SK-N-MC (cell line): ENCODE measurements at regions not wholly inside any gene's neighbourhood (a gene's known extent, or its start where the extent isn't known, plus 50 kb on each side); places are given as distances from the start of the nearest gene placed in this dataset.

Experiments
- DNase-seq: peaks from one replicate; pipeline ENCODE4 v3.0.0-alpha.2; 2011; ENCODE audit warnings: low read depth, low spot score
- H3K27ac ChIP-seq: fragments of 200-600 bp; sonication (generic); 2 replicates; pipeline ENCODE4 v1.5.1; 2016; ENCODE audit warnings: mixed run types
- H3K36me3 ChIP-seq: fragments of 200-600 bp; sonication (generic); 2 replicates; pipeline ENCODE4 v1.6.1; 2017; ENCODE audit warnings: antibody characterized with exemption, low read length, mixed read lengths; ENCODE audit not compliant: insufficient read depth
- H3K4me3 ChIP-seq: fragments of 200-600 bp; sonication (generic); 2 replicates; pipeline ENCODE4 v1.5.1; 2016
- H3K9ac ChIP-seq: fragments of 200-600 bp; sonication (generic); 2 replicates; pipeline ENCODE4 v1.8.0; 2017; ENCODE audit warnings: mixed run types, mixed read lengths; ENCODE audit not compliant: insufficient read length
- H3K9me3 ChIP-seq: fragments of 200-600 bp; sonication (generic); 2 replicates; pipeline ENCODE4 v1.6.1; 2017; ENCODE audit warnings: low read depth, mild to moderate bottlenecking, antibody characterized with exemption, low read length, moderate library complexity, mixed read lengths
- EZH2 ChIP-seq: fragments of 200-600 bp; sonication (generic); IDR thresholded peaks from one replicate; pipeline ENCODE4 v1.6.1; 2017; ENCODE audit warnings: antibody characterized with exemption
- FOXP2 ChIP-seq: optimal IDR thresholded peaks from 2 replicates; pipeline ENCODE3; 2011; ENCODE audit warnings: mild to moderate bottlenecking, moderate library complexity; ENCODE audit not compliant: insufficient read depth; ENCODE audit errors: extremely low read length, control extremely low read depth
- POLR2AphosphoS5 ChIP-seq: IDR thresholded peaks from 2 replicates; pipeline ENCODE4 v1.6.1; 2012; ENCODE audit warnings: mild to moderate bottlenecking, low read depth, low read length, borderline replicate concordance

DNA sequence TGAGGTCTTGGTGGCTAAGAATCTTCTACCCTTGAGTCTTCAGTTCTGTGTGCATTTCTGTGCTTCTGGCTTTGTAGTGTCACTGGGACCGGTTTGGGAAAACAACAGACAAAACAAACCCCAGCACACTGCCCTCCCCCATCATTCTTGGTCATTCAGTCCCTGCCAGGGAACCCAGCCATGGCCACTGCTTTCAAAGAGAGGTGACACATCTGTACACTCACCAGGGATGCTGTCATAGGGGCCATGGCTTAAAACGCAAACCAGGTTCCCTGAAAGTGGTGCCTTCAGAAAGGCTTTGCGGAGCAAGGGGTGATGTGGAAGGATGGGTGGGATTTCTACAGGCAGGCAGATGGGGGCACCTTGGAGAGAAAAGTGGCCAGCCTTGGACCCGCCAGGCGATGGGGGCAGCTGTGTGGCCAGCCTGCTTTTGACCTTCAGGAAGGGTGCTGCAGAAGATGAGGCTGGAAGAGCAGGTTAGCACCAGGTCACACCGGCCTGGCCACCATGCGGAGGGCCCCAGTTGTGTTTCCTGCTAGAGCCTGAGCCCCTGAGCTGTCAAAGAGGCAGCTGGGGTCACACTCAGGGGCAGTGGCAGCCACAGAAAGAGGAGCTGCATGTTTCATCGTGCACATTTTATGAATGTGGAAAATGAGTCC is 101.3 kb downstream of the INHBB start:
- Histone ChIP-seq H3K4me3 (no peak overlapping the region), H3K36me3 (no peaks in the 10 kb centered on the region), H3K27ac (no peak overlapping the region), H3K9me3 (no peaks in the 10 kb centered on the region), H3K9ac (no peak overlapping the region)
- TF ChIP-seq EZH2 (no peak), POLR2AphosphoS5 (no peak), FOXP2 (no peak)
- no peak for DNase-seq

GRCh38 chr2:120448436-120448835 is 102.5 kb downstream of the INHBB start:
- no peak overlapping the region for H3K9ac ChIP-seq
- H3K4me3 ChIP-seq: no peak overlapping the region
- DNase-seq: no peak
- H3K9me3 ChIP-seq: no peaks in the 10 kb centered on the region
- TF ChIP-seq FOXP2 (no peak), POLR2AphosphoS5 (no peak), EZH2 (no peak)
- no peak overlapping the region for H3K27ac ChIP-seq
- no peaks in the 10 kb centered on the region for H3K36me3 ChIP-seq

GRCh38 chr2:120448961-120449810 is 103.2 kb downstream of the INHBB start:
- H3K9ac ChIP-seq: no peak overlapping the region
- no peak overlapping the region for H3K27ac ChIP-seq
- no peak overlapping the region for H3K4me3 ChIP-seq
- DNase-seq: no peak
- no peaks in the 10 kb centered on the region for H3K9me3 ChIP-seq
- TF ChIP-seq FOXP2 (no peak), EZH2 (no peak)
- H3K36me3 ChIP-seq: no peaks in the 10 kb centered on the region

DNA sequence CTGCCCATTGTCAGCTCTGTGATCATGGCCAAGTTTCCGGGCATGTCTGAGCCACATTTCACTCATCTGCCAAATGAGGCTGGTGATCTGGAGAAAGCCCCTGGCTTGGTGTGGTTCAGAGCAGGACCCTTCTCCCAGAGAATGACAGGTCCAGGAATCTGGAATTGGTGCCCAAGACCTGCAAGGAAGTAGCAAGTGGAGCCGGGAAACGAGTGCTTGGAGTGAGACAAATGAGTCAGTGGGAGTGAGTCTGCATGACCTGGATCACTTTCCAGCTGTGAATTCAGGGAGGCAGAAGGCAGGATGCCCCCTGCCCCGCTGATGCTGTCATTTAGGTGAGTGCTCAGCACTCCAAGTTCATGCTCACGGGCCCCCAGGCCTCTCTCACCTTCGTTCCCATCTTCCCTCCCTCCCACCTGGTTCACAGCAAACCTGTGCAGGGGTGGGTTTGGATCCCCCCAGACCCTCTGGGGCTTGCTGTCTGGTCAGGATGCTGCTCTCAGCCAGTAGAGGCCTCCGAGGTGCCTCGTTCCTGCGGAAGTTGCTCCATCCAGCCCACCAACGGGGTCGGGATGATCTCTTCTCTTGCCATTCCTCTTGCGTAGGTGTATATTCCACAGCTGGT is 104.4 kb downstream of the INHBB start:
- no peak for DNase-seq
- Histone ChIP-seq H3K4me3 (no peak overlapping the region), H3K9ac (no peak overlapping the region), H3K9me3 (no peaks in the 10 kb centered on the region), H3K36me3 (no peaks in the 10 kb centered on the region), H3K27ac (no peak overlapping the region)
- TF ChIP-seq EZH2 (no peak), FOXP2 (no peak), POLR2AphosphoS5 (no peak)

GRCh38 chr2:120451334-120451733 is 105.4 kb downstream of the INHBB start:
- no peak for TF ChIP-seq FOXP2
- no peak for TF ChIP-seq EZH2
- no peak for TF ChIP-seq POLR2AphosphoS5
- no peak overlapping the region for H3K9ac ChIP-seq
- H3K27ac ChIP-seq: no peak overlapping the region
- no peaks in the 10 kb centered on the region for H3K36me3 ChIP-seq
- no peak for DNase-seq
- H3K4me3 ChIP-seq: no peak overlapping the region
- H3K9me3 ChIP-seq: no peaks in the 10 kb centered on the region

DNA sequence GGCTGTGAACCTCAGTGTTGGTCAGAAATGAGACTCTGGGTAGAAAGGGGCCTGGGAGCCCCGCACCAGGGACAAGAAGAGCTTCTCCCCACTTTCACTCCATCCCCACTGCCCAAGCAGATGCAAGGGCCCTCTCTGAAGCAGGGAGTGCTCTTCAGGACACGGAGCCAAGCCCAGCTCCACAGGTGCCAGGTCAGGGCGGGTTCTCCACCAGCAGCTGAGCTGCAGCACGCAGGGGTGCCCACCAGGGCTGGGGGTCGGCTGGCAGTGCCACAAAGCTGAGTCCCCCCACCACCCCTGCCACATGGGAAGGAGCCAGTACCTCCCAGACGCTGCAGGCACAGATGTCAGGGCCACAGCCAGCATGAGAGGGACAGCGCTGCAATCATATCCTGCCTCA is 106.2 kb downstream of the INHBB start:
- Histone ChIP-seq H3K4me3 (no peak overlapping the region), H3K27ac (no peak overlapping the region), H3K9ac (no peak overlapping the region), H3K9me3 (no peaks in the 10 kb centered on the region), H3K36me3 (no peaks in the 10 kb centered on the region)
- DNase-seq: no peak
- TF ChIP-seq FOXP2 (no peak), EZH2 (no peak), POLR2AphosphoS5 (no peak)

GRCh38 chr2:120452945-120453634 is 107.2 kb downstream of the INHBB start:
- no peak for DNase-seq
- no peaks in the 10 kb centered on the region for H3K36me3 ChIP-seq
- no peak overlapping the region for H3K4me3 ChIP-seq
- H3K27ac ChIP-seq: no peak overlapping the region
- no peaks in the 10 kb centered on the region for H3K9me3 ChIP-seq
- no peak overlapping the region for H3K9ac ChIP-seq
- TF ChIP-seq POLR2AphosphoS5 (no peak), FOXP2 (no peak), EZH2 (no peak)

DNA sequence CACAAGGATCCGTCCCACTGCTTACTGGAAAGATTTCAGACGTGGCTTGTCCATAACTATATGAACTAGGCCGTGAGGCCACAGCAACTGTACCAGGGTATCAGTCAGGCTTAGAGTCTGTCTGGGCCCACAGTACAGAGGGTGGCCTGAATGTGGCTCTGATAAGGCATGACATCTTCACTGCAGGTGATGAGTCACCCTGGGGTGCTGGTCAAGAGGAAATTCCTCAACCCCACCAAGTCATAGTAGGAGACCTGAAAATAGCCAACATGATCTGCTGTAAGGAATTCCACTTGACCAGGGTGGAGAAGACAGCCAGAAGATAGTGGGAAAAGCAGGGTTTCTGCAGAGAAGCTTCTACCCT is 107.7 kb downstream of the INHBB start:
- Histone ChIP-seq H3K9me3 (no peaks in the 10 kb centered on the region), H3K36me3 (no peaks in the 10 kb centered on the region), H3K27ac (no peak overlapping the region), H3K9ac (no peak overlapping the region), H3K4me3 (no peak overlapping the region)
- no peak for DNase-seq
- TF ChIP-seq POLR2AphosphoS5 (no peak), EZH2 (no peak), FOXP2 (no peak)
